ENCODE measurements at regions not wholly inside any gene's neighbourhood (a gene's known extent, or its start where the extent isn't known, plus 50 kb on each side); places are given as distances from the start of the nearest gene placed in this dataset.

- TF ChIP-seq, protein P1, sequence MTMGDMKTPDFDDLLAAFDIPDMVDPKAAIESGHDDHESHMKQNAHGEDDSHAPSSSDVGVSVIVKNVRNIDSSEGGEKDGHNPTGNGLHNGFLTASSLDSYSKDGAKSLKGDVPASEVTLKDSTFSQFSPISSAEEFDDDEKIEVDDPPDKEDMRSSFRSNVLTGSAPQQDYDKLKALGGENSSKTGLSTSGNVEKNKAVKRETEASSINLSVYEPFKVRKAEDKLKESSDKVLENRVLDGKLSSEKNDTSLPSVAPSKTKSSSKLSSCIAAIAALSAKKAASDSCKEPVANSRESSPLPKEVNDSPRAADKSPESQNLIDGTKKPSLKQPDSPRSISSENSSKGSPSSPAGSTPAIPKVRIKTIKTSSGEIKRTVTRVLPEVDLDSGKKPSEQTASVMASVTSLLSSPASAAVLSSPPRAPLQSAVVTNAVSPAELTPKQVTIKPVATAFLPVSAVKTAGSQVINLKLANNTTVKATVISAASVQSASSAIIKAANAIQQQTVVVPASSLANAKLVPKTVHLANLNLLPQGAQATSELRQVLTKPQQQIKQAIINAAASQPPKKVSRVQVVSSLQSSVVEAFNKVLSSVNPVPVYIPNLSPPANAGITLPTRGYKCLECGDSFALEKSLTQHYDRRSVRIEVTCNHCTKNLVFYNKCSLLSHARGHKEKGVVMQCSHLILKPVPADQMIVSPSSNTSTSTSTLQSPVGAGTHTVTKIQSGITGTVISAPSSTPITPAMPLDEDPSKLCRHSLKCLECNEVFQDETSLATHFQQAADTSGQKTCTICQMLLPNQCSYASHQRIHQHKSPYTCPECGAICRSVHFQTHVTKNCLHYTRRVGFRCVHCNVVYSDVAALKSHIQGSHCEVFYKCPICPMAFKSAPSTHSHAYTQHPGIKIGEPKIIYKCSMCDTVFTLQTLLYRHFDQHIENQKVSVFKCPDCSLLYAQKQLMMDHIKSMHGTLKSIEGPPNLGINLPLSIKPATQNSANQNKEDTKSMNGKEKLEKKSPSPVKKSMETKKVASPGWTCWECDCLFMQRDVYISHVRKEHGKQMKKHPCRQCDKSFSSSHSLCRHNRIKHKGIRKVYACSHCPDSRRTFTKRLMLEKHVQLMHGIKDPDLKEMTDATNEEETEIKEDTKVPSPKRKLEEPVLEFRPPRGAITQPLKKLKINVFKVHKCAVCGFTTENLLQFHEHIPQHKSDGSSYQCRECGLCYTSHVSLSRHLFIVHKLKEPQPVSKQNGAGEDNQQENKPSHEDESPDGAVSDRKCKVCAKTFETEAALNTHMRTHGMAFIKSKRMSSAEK (CRISPR knock-in tag; IDR thresholded peaks at IDR 0.05; ENCODE audit: borderline replicate concordance) = no peak
- no peak for TF ChIP-seq FOXP1 (CRISPR knock-in tag; IDR thresholded peaks at IDR 0.05; ENCODE audit: borderline replicate concordance)
- TF ChIP-seq, protein P2, sequence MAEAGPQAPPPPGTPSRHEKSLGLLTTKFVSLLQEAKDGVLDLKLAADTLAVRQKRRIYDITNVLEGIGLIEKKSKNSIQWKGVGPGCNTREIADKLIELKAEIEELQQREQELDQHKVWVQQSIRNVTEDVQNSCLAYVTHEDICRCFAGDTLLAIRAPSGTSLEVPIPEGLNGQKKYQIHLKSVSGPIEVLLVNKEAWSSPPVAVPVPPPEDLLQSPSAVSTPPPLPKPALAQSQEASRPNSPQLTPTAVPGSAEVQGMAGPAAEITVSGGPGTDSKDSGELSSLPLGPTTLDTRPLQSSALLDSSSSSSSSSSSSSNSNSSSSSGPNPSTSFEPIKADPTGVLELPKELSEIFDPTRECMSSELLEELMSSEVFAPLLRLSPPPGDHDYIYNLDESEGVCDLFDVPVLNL (CRISPR knock-in tag; IDR thresholded peaks at IDR 0.05; ENCODE audit: borderline replicate concordance, low read depth) = no peak
- TF ChIP-seq, protein P3, sequence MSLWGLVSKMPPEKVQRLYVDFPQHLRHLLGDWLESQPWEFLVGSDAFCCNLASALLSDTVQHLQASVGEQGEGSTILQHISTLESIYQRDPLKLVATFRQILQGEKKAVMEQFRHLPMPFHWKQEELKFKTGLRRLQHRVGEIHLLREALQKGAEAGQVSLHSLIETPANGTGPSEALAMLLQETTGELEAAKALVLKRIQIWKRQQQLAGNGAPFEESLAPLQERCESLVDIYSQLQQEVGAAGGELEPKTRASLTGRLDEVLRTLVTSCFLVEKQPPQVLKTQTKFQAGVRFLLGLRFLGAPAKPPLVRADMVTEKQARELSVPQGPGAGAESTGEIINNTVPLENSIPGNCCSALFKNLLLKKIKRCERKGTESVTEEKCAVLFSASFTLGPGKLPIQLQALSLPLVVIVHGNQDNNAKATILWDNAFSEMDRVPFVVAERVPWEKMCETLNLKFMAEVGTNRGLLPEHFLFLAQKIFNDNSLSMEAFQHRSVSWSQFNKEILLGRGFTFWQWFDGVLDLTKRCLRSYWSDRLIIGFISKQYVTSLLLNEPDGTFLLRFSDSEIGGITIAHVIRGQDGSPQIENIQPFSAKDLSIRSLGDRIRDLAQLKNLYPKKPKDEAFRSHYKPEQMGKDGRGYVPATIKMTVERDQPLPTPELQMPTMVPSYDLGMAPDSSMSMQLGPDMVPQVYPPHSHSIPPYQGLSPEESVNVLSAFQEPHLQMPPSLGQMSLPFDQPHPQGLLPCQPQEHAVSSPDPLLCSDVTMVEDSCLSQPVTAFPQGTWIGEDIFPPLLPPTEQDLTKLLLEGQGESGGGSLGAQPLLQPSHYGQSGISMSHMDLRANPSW (CRISPR knock-in tag; conservative IDR thresholded peaks at IDR 0.05; ENCODE audit: low read depth) = no peak
- no peak for TF ChIP-seq ZNF317 (CRISPR knock-in tag; IDR thresholded peaks at IDR 0.05; ENCODE audit: borderline replicate concordance, low read depth)
- TF ChIP-seq ZNF232 (CRISPR knock-in tag; IDR thresholded peaks at IDR 0.05) = no peak
- no peak for TF ChIP-seq HMGXB4 (CRISPR knock-in tag; IDR thresholded peaks at IDR 0.05)
- TF ChIP-seq SP1 (CRISPR knock-in tag; conservative IDR thresholded peaks at IDR 0.05) = no peak
- TF ChIP-seq ZNF396 (CRISPR knock-in tag; IDR thresholded peaks at IDR 0.05; ENCODE audit: borderline replicate concordance) = no peak
- TF ChIP-seq ETV6 (CRISPR knock-in tag; IDR thresholded peaks at IDR 0.05) = no peak
- TF ChIP-seq ATF3 (CRISPR knock-in tag; conservative IDR thresholded peaks at IDR 0.05) = no peak
- no peak for TF ChIP-seq NR2C2 (CRISPR knock-in tag; IDR thresholded peaks at IDR 0.05)
- TF ChIP-seq GTF2I (CRISPR knock-in tag; conservative IDR thresholded peaks at IDR 0.05) = no peak
- no peak for TF ChIP-seq ESRRA (CRISPR knock-in tag; IDR thresholded peaks at IDR 0.05; ENCODE audit: borderline replicate concordance)
- CTCF ChIA-PET = no interaction called here
- ATAC-seq = no peak
- Mint-ChIP-seq H3K27me3 (ENCODE audit: low read depth) (peaks cover 6% of the 10 kb centered on the region), H3K36me3 (peaks cover 50% of the 10 kb centered on the region), H3K27ac (no peak overlapping the region), H3K9me3 (peaks cover 74% of the 10 kb centered on the region), H3K4me3 (no peak overlapping the region), H3K4me1 (no peaks in the 10 kb centered on the region)
- POLR2A ChIA-PET = no interaction called here
- DNase-seq (ENCODE audit: low spot score) = no peak
These were observed 398.8 kb upstream of the RAG2 start for GRCh38 chr11:36996795-36997194.

DNA sequence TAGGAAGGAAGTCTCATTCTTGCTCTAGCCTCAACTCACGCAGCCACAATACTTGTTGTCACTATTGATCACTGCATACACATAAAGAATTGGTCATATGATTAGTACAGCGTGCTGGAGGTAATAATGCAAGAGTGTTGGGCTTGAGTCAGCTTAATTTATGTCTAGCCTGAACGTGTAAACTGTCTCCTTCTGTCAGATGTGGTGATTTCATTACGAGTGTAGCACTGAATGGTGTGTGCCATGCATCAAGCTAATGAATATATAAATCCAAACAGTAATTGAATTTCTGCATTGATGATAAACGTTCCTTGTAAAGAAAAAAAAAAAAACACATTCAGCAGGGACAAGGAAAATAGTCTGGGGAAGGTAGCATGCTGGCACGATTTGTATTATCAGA, 396.2 kb upstream of the RAG2 start:
- DNase-seq (ENCODE audit: low spot score) (no peak), ATAC-seq (no peak)
- no peak overlapping the region for H3K4me3 Mint-ChIP-seq
- H3K27ac Mint-ChIP-seq = no peak overlapping the region
- CTCF ChIA-PET = no interaction called here
- POLR2A ChIA-PET = no interaction called here
- no peaks in the 10 kb centered on the region for H3K4me1 Mint-ChIP-seq
- H3K36me3 Mint-ChIP-seq = peaks cover 66% of the 10 kb centered on the region
- peaks cover 9% of the 10 kb centered on the region for H3K27me3 Mint-ChIP-seq (ENCODE audit: low read depth)
- H3K9me3 Mint-ChIP-seq = peaks cover 83% of the 10 kb centered on the region
- no peak for TF ChIP-seq ELF4 (CRISPR knock-in tag; IDR thresholded peaks at IDR 0.05; ENCODE audit: low read depth)
- TF ChIP-seq ERG (CRISPR knock-in tag; IDR thresholded peaks at IDR 0.05) = no peak
- TF ChIP-seq ZNF512 (CRISPR knock-in tag; IDR thresholded peaks at IDR 0.05; ENCODE audit: borderline replicate concordance) = no peak
- TF ChIP-seq ATF6 (CRISPR knock-in tag; IDR thresholded peaks at IDR 0.05) = no peak
- TF ChIP-seq ZNF121 (CRISPR knock-in tag; IDR thresholded peaks at IDR 0.05) = no peak
- no peak for TF ChIP-seq ATF3 (CRISPR knock-in tag; conservative IDR thresholded peaks at IDR 0.05)
- TF ChIP-seq ETV6 (CRISPR knock-in tag; IDR thresholded peaks at IDR 0.05) = no peak

All from WTC11 (cell line).